Inferior parietal cortex (tissue), 1 donor: ENCODE measurements at regions not wholly inside any gene's neighbourhood (a gene's known extent, or its start where the extent isn't known, plus 50 kb on each side); places are given as distances from the start of the nearest gene placed in this dataset.
"Not testable (repeated sequence)": the region's sequence is repeated elsewhere in the genome, so short reads cannot be mapped to it uniquely, and the experiment has no call there.

Experiments used
- DNase-seq: peaks from one replicate; pipeline ENCODE4 v3.0.0-alpha.2; 2016; ENCODE audit errors: extremely low spot score

DNA sequence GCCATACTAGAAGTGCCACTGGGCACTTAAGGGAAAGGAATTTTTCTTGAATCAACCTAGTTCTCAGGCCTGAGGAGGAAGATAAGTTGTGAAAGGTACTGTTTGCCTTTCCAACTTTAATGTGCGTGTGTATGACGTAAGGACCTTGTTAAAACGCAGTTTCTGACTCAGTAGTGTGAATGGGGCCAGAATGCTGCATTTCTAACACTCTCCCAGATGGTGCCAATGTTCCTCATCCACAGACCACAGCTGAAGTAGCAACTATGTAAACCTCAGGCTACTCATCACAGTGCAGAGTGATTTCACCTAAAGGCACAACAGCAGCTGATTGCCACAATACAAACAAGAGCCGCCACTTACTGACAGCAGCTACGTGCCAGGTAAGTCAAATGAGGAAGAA lies 103.6 kb downstream of the OTOL1 start:
- peak; percentile 31 for DNase-seq

DNA sequence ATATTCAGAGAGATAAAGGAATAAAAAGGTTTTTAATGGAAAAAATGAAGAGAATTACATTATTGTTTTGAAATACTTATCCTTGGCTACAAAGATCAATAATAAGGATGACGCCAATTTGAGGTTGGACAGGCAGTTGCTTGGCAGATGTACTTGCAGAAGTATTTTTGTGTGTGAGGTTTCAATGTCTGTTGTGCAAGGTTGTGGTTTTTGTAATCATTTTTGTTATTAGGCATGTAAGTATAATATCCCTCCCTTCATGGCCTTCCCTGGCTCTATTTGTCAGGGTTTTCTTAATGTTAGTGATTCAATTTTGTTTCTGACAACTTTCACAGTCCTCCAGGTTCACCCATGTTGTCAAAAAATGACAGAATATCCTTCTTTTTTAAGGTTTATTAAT lies 105.9 kb downstream of the OTOL1 start:
- DNase-seq, result no peak

DNA sequence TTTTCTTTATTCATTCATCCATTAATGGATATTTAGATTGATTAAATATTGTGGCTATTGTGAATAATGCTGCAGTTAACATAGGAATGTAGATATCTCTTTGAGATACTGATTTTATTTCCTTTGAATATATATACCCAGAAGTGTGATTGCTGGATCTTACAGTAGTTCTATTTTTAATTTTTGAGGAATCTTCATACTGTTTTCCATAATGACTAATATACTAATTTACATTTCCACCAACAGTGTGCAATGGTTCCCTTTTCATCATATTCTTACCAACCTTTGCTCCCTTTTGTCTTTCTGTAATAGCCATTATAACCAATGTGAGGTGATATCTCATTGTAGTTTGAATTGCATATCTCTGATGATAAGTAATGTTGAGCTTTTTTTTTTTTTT lies 106.3 kb downstream of the OTOL1 start:
- DNase-seq, result no peak

DNA sequence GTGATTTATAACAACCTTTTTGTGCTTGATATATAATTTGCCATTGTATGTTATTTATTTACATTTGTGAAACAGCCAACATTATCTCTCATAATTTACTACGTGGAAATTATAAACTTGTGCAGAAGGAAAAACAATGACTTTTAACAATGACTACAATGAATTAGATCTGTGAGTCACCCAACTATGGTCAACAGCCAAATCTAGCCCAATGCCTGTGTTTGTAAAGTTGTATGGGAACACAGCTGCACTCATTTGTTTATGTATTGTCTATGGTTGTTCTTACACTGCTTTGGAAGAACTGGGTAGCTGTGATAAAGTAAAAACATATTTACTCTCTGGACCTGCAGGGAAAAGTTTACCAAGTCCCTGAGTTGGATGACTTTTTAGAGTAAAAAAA lies 110.4 kb downstream of the OTOL1 start:
- no peak for DNase-seq

DNA sequence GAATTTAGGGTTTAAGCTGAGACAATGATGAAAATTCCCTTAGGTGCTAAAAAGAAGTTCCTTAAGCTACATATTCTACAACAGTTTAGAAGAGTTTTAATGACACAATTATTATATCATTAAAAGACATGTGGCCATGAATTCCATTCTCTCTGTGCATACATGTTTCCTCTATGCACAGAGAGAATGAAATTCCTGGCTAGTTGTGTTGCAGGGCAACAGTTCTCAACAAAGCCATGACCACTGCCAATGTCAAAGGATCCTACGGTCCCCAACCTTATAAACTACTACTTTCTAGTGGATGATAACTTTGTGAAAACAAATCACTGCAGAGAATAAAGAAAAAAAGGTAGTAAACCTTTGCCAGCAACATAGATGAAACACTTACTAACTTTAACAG lies 122.7 kb downstream of the OTOL1 start:
- DNase-seq, result no peak

DNA sequence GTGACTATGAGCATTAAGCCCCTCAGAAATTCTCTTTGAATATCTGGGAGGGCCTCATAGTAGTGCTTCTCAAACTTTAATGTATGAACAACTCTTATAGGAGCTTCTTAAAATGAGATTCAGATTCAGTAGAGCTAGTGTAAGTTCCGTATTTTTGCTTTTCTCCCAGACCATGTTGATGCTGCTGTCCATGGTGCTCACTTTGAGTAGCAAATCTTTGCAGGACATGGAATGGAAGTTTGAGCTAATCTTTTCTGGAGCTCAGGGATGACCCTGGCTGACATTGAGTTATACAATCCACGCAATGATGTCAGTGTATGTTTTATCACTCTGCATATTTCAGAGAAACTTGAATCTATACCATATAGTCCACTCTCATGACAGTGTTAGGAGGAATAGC lies 134.2 kb downstream of the OTOL1 start:
- DNase-seq, result no peak

DNA sequence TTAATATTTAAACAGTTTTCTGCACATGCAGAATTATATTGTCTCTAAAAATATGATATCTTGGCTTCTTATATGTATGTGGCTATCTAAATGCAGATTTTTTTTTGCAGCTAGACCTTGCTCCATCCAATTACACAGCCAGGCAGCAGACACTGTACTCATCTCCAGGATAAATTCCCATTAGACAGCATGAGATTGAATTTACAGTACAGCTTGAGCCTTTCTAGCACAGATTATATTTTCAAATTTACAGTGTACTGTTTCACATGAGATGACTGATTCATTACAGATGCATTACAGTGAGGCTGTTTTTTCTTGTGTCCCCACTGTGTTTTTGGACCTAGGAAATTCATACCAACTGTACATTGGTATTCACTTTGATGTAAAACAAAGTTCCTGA lies 134.9 kb downstream of the OTOL1 start:
- DNase-seq, result no peak

DNA sequence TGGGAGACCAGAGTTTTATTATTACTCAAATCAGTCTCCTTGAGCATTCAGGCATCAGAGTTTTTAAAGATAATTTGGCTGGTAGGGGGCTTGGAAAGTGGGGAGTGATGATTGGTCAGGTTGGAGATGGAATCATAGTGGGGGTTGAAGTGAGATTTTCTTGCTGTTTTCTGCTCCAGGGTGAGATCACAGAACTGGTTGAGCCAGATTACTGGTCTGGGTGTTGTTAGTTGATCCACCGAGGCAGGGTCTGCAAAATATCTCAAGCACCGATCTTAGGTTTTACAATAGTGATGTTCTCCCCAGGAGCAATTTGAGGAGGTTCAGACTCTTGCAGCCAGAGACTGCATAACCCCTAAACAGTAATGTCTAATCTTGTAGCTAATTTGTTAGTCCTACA lies 141.0 kb downstream of the OTOL1 start:
- no peak for DNase-seq

DNA sequence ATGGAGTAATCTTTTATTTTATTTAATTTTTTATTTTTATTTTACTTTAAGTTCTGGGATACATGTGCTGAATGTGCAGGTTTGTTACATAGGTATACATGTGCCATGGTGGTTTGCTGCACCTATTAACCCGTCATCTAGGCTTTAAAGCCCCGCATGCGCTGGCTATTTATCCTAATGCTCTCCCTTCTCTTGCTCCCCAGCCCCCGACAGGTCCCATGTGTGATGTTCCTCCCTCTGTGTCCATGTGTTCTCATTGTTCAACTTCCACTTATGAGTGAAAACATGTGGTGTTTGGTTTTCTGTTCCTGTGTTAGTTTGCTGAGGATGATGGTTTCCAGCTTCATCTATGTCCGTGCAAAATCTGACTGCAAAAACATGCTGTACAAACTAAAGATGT lies 142.5 kb downstream of the OTOL1 start:
- DNase-seq, result not testable (repeated sequence)

DNA sequence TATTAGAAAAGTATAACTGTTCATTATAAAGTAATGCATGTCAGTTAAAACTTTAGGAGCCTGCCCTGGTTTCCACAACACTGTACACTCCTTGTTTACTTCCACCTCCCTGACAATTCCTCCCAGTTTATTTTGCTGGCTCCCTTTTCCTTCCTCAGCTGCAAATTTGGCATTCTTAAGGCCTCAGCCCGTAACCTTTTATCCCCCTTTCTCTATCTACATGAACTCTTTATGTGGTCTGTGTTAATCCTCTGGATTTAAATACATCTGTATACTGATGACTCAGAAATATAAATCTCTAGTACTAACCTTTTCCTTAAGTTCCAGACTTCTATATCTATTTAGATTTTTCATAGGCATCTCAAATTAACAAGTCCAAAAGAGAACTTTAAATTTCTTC lies 143.6 kb downstream of the OTOL1 start:
- no peak for DNase-seq

DNA sequence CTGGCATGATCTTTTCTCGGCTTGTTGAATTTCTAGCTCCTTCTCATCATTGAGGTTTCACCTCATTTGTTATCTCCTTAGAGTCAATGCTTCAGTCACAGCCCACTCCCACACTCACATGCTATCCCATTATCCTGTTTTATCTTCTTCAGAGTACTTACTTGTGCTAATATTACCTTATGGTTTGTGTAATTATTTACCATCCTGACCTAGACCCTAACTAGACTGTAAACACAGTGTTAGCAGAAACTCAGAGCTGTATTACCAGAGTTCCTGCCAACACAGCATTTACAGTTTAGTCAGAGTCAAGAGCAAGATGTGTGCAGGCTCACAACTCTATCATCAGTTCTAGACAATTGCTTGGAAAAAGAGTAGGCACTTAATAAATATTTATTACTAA lies 144.7 kb downstream of the OTOL1 start:
- DNase-seq, result no peak

DNA sequence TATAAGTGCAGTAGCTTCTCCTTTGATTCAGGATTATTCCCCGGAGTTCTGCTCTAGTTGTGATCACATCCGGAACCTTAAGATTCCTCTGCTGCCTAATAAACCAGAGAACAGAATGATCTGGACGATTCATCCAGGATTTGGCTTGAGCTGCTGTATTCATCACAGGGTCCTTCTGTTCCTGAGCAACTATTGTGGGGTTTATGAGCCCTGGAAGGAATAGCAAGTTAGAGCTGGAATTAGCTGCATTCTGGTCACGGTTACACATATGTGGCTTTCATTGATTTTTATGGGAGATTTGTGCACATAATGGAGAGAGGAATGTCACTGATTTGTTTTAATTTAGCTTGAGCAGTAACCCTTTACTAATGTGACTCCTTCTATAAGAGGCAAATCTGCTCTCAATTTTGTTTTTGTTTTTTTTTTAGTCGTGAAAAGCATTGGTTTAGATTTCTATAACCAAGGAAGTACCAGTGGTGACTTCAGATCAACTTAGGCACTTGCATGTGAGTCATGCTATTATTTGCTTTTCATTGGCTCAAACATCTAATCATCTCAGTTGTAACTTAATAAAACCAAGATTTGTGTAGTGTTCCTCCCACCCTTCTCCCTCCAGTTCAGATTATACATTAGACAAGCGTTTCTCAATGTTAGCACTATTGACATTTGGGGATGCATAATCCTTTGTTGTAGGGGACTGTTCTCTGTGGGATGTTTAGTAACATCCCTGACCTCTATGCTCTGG lies 148.5 kb downstream of the OTOL1 start:
- peak; percentile 17 for DNase-seq

DNA sequence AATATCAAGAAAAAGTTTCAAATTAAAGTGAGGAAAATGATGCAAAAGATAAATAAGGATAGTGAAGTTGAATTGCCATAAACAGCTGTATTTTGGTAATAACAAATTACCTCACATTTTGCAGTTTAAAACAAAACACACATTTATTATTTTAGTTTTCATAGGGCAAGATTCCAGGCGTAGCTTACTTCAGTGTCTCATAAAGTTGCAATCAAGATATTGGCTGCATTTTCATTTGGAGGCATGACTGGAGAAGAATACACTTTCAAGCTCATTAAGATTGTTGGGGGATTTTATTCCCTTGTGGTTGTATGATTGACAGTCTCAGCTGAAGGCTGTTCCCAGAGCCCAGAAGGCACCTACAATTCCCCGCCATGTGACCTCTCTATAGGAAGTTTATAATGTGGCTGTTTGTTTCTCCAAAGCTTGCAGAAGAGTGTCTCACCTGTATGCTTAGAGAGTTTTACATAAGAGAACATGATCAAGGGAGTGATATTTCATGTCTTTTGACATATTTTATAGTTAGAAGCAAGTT lies 151.4 kb downstream of the OTOL1 start:
- DNase-seq, result no peak

DNA sequence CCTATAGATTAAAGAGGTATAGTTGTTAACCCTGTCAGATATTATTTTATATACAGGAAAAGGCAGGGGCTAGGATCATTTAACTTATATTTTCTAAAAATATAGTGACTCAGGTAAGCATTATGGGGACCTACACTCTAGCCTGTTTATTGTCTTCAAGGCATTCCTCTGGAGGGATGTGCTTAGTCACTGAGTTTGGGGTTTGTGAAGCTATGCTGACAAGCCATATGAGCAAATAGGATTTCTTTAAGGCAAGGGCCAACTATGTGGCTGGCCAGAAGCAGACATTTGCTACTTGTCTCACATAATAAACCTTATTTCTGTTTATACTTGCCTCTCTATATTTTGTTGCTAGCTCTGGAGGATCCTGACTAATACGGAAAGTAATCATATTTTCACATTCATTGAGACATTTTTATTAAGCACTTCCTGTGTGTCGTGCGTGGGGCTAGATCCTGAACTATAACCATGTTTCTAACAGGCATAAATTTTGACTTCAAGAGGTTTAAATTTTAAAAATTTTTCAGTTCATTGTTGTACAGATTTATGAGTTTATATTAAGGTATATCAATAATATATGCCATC lies 153.4 kb downstream of the OTOL1 start:
- no peak for DNase-seq

DNA sequence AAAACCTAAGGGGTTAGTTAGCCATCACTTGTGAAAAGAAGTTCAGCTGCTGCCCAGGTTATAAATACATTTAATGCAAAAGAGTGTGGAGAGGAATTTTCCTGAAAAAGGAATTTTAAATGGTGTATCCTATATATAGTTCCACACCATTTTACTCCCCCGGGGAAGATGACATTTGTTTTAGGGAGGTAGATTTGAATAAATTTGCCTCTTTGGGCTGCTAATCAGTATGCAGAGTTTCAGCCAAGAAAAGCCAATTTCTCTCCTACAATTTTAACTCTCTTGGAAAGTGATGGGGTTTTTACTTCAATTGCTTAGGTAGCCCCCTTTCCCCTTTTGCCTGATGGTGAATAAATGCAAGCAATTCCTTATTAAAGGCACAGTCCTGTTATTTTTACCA lies 161.2 kb downstream of the OTOL1 start:
- peak; percentile 18 for DNase-seq

DNA sequence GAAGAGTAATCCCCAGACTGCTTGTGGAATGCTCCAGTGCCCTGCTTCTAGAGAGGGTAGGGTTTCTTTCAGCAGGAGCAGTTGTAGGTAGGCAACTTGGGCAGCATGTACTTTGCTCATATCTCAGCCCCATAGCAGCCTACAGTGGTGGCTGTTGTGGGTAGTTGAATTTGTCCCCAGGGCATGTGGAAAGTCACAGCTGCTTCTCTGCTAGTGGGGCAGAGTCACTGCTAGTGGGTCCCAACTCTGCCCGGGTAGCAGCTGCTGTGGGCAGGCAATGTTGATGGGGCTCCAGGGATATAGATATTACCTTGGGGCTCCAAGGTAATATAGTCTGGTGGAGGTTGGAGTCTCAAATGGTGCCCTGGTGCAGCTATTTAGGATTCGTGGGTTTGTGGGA lies 174.5 kb downstream of the OTOL1 start:
- DNase-seq, result no peak

DNA sequence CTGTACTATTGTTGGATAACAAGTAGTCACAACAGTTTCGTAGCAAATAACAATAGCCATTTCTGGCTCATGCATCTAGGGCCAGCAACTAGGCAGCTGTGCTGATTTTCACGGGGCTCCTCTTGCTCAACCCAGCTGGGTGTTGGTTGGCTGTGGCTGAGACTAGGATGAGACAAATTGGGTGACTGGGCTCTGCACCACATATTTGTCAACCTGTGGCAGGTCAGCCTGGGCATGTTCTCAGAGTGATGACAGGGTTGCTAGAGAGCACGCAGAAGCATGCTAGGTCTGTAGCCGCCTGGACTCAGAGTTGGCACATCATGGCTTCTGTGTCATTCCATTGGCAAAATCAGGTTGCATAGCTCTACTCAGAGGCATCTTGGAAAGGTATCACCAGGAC lies 175.9 kb downstream of the OTOL1 start:
- DNase-seq, result no peak

DNA sequence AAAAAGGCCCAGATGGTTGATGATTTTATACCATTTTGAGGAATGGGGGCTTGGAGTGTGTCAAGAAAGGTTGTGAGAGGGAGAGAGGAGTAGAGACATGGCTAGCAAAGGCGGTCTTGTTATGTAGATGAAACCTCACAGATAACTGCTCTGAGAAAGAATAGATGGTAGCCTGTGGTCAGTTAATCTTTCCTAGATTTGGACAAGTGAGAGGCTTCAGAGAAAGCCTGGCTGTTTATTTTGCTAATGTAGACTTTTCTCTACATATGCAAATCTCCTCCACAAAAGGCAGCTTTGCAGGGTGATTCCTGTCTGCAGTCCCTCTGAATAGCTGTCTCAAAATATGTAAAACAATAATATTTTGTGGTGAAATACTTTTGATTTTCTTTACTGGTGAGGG lies 177.3 kb downstream of the OTOL1 start:
- DNase-seq, result no peak

DNA sequence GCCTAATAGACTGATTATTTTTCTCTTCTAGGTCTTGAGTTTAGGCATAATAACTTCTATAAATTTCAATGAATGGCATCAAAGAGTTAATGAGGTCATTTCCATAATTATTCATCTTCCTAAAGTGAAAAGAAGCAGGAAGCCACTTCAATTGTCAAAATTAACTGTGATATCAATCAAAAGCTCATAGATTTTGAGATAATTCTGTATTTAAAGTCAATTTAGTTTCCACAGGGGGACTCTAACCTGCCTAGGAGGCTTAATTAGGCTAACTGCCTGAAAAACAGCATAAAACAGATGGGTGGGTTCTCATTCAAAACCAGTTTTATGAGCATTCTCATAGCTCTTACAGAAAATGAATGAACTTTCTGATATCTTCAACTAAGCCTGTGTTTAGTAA lies 177.8 kb downstream of the OTOL1 start:
- DNase-seq, result no peak

DNA sequence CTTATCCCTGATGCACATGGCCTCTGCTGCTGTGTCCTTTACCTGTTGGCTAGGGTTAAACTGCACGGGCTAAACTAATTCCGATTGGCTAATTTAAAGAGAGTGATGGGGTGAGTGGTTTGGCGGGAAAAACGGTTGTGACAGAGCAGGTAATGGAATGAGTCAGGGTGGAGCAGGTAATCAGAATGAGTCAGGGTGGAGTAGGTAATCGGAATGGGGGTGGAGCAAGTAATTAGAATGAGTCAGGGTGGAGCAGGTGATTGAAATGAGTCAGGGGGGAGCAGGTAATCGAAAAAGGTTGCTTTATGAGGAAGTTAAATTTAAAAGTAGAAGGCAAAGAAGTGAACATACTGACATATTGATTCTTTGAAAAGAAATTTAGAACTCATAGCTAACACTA lies 185.2 kb downstream of the OTOL1 start:
- DNase-seq, result not testable (repeated sequence)

DNA sequence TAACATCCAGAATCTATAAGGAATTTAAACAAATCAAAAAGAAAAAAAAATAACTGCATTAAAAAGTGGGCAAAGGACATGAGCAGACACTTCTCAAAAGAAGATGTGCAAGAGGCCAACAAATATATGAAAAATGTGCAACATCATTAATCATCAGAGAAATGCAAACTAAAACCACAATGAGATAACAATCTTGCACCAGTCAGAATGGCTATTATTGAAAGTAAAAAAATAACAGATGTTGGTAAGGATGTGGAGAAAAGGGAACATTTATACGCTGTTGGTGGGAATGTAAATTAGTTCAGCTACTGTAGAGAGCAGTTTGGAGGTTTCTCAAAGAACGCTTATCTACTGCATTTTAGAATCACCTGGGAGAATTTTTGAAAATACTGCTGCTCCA lies 186.1 kb downstream of the OTOL1 start:
- no peak for DNase-seq

DNA sequence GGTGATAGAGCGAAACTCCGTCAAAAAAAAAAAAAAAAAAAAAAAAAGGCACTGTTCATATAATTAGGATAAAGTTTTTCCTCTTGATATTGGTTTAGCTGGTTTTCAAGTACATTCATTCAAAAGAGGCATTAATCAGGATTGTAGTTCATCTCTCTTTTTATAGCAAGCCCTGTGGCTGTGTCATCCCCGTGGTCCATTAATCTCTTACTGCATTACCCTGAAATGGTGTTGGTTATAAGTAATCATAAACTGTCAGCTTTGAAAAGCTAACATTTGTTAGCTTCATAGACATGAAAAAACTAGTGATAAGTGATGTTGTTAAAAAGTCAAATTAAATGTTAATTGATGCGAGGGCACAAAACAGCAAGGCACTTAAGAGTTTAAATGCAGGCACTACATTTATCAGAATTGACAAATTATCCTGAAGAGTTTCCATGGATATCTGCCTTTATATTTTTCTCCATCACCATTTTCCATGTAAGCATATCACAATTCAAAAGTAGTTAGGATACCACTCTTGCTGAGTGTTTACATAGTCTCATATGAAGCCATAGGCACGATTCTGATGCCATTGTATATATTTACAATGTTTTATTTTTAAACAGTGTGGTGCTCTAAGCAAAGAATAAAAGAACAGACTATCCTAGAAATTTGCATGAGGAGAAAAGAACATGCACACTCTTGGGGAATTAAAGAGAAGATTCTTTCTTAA lies 193.1 kb downstream of the OTOL1 start:
- DNase-seq, result no peak

DNA sequence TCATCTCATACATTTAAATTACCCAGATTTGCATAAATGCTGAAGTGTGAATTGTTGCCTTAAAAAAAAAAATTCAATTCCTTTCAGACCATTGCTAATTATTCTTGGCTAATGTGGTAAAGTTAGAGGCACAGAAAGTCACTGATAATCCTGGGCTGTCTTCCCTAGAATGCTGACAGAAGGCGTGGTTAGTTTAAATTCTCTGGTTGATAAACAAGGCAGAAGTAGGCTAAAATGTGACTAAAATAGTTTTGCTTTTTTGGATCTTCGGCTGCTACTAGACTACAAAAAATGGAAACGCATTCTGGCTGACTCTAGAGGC lies 193.7 kb downstream of the OTOL1 start:
- peak; percentile 55 for DNase-seq
